Upper lobe of left lung (tissue), 6 donors: ENCODE measurements at regions not wholly inside any gene's neighbourhood (a gene's known extent, or its start where the extent isn't known, plus 50 kb on each side); places are given as distances from the start of the nearest gene placed in this dataset.
A peak's percentile ranks its signal among the peaks of the same experiment; 100 is the strongest.

Source experiments
- ATAC-seq, 2 donors: fragments of 200-7000 bp; cut with Tn5 transposase; one replicate each; pipeline ENCODE4 v1.9.1; 2022; ENCODE audit warnings: mild to moderate bottlenecking in 2 of 2, moderate library complexity in 2 of 2; ENCODE audit not compliant: low FRiP score in 2 of 2
- DNase-seq, 2 donors: peaks; one replicate each; pipeline ENCODE4 v3.0.0-alpha.2; 2019 to 2020
- H3K27ac ChIP-seq, 4 donors: fragments of 200-600 bp; sonication (generic); one replicate each; pipeline ENCODE4 v1.5.1; 2016 to 2019
- H3K27me3 ChIP-seq, 4 donors: fragments of 200-600 bp; sonication (generic); one replicate each; pipeline ENCODE4 v1.5.1; 2017 to 2019
- H3K36me3 ChIP-seq, 4 donors: fragments of 200-600 bp; sonication (generic); one replicate each; pipeline ENCODE4 v1.5.1; 2016 to 2019
- H3K4me1 ChIP-seq, 4 donors: fragments of 200-600 bp; sonication (generic); one replicate each; pipeline ENCODE4 v1.5.1; 2018 to 2019
- H3K4me3 ChIP-seq, 4 donors: fragments of 200-600 bp; sonication (generic); one replicate each; pipeline ENCODE4 v1.5.1; 2017 to 2019; ENCODE audit warnings: mild to moderate bottlenecking in 2 of 4, moderate library complexity in 1 of 4
- H3K9me3 ChIP-seq, 4 donors: fragments of 200-600 bp; sonication (generic); one replicate each; pipeline ENCODE4 v1.5.1; 2018 to 2019
- EP300 ChIP-seq, 4 donors: sonication (generic); formaldehyde crosslinking; IDR thresholded peaks; one replicate each; pipeline ENCODE4 v1.5.1; 2017; ENCODE audit warnings: antibody characterized with exemption in 4 of 4, control low read depth in 2 of 4
- POLR2A ChIP-seq, 4 donors: fragments of 450-650 bp; IDR thresholded peaks; one replicate each; pipeline ENCODE4 v1.5.1; 2016 to 2017; ENCODE audit warnings: antibody characterized with exemption in 4 of 4, mild to moderate bottlenecking in 2 of 4
- POLR2AphosphoS5 ChIP-seq, 2 donors: sonication (generic); formaldehyde crosslinking; IDR thresholded peaks; one replicate each; pipeline ENCODE4 v1.5.1; 2017; ENCODE audit warnings: antibody characterized with exemption in 2 of 2
- WGBS, 2 donors: methylation state at CpG; one replicate each; pipeline ENCODE4 v1.1.5; 2017 to 2018; 5-methylcytosine and 5-hydroxymethylcytosine counted together
- TF ChIP-seq, protein P1 (sequence below), 6 experiments: fragments of 450-650 bp in 4 of 6; fragments of 200-600 bp in 2 of 6; sonication (generic) in 2 of 6; IDR thresholded peaks; one replicate each; pipeline ENCODE4 v1.5.1; 2016 to 2019; ENCODE audit warnings: antibody characterized with exemption in 6 of 6
- donor health status: DM: no; HTN: no; CAD: no; lungs with moderate emphysema.
- donor health status: DM: no; HTN: yes; CAD: no; lungs with severe emphysema.

- no peaks in the 10 kb centered on the region for H3K4me1 ChIP-seq
- no peaks in the 10 kb centered on the region for H3K9me3 ChIP-seq
- peak in 1 of 2 donors; percentile 21 for ATAC-seq
- no peaks in the 10 kb centered on the region for H3K36me3 ChIP-seq
- no peaks in the 10 kb centered on the region for H3K27me3 ChIP-seq
- no peak for DNase-seq
- H3K4me3 ChIP-seq: no peak overlapping the region
- WGBS, 2 donors: 52 to 57% methylated on average over 2 of the region's 2 CpGs
- TF ChIP-seq, protein P1, sequence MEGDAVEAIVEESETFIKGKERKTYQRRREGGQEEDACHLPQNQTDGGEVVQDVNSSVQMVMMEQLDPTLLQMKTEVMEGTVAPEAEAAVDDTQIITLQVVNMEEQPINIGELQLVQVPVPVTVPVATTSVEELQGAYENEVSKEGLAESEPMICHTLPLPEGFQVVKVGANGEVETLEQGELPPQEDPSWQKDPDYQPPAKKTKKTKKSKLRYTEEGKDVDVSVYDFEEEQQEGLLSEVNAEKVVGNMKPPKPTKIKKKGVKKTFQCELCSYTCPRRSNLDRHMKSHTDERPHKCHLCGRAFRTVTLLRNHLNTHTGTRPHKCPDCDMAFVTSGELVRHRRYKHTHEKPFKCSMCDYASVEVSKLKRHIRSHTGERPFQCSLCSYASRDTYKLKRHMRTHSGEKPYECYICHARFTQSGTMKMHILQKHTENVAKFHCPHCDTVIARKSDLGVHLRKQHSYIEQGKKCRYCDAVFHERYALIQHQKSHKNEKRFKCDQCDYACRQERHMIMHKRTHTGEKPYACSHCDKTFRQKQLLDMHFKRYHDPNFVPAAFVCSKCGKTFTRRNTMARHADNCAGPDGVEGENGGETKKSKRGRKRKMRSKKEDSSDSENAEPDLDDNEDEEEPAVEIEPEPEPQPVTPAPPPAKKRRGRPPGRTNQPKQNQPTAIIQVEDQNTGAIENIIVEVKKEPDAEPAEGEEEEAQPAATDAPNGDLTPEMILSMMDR (IDR thresholded peaks at IDR 0.05): no peak
- TF ChIP-seq POLR2A (IDR thresholded peaks at IDR 0.05) (no peak), EP300 (IDR thresholded peaks at IDR 0.05) (no peak), POLR2AphosphoS5 (IDR thresholded peaks at IDR 0.05) (no peak)
- no peak overlapping the region for H3K27ac ChIP-seq
These were observed 523.2 kb downstream of the SOX2 start for GRCh38 chr3:182234881-182235280.

- ATAC-seq: no peak
- 68 to 71% methylated on average over 2 of the region's 2 CpGs for WGBS, 2 donors
- no peaks in the 10 kb centered on the region for H3K27me3 ChIP-seq
- no peak overlapping the region for H3K27ac ChIP-seq
- DNase-seq: no peak
- H3K9me3 ChIP-seq: no peaks in the 10 kb centered on the region
- H3K36me3 ChIP-seq: no peaks in the 10 kb centered on the region
- no peak for TF ChIP-seq POLR2A (IDR thresholded peaks at IDR 0.05)
- TF ChIP-seq, protein P1 (IDR thresholded peaks at IDR 0.05): no peak
- no peak for TF ChIP-seq POLR2AphosphoS5 (IDR thresholded peaks at IDR 0.05)
- TF ChIP-seq EP300 (IDR thresholded peaks at IDR 0.05): no peak
- no peaks in the 10 kb centered on the region for H3K4me1 ChIP-seq
- H3K4me3 ChIP-seq: no peak overlapping the region
These were observed 523.8 kb downstream of the SOX2 start for GRCh38 chr3:182235504-182235903.

GRCh38 chr3:182238126-182238525 lies 526.4 kb downstream of the SOX2 start:
- WGBS, 2 donors: 71 to 76% methylated on average over 8 of the region's 8 CpGs
- no peaks in the 10 kb centered on the region for H3K36me3 ChIP-seq
- H3K4me3 ChIP-seq: no peak overlapping the region
- no peak overlapping the region for H3K27ac ChIP-seq
- no peak for TF ChIP-seq POLR2AphosphoS5 (IDR thresholded peaks at IDR 0.05)
- TF ChIP-seq, protein P1 (IDR thresholded peaks at IDR 0.05): no peak
- TF ChIP-seq EP300 (IDR thresholded peaks at IDR 0.05): no peak
- no peak for TF ChIP-seq POLR2A (IDR thresholded peaks at IDR 0.05)
- ATAC-seq (no peak), DNase-seq (no peak)
- no peaks in the 10 kb centered on the region for H3K27me3 ChIP-seq
- H3K4me1 ChIP-seq: no peaks in the 10 kb centered on the region
- no peaks in the 10 kb centered on the region for H3K9me3 ChIP-seq

DNA sequence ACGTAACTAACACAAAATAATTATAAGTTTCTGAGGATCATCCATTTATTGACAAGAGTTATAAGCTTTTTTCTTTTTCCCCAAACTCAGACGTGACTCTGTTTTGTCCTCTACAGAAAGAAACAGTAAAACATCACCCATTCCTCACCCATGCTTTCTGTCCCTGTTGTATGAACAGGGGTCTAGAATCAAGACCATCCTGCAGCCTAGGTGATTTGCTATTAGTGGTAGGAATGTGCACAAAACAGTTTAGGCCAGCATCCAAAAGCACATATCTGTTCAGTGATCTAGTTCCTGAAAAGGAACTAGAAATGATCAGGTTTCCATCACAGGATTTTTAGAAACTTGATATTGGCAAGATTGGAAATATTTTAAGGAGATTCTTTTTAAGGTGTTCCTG lies 527.6 kb downstream of the SOX2 start:
- H3K4me3 ChIP-seq: no peak overlapping the region

GRCh38 chr3:182240474-182240873 lies 528.7 kb downstream of the SOX2 start:
- Histone ChIP-seq H3K4me1 (no peaks in the 10 kb centered on the region), H3K4me3 (no peak overlapping the region), H3K27me3 (no peaks in the 10 kb centered on the region), H3K27ac (no peak overlapping the region), H3K9me3 (no peaks in the 10 kb centered on the region), H3K36me3 (no peaks in the 10 kb centered on the region)
- ATAC-seq: no peak
- TF ChIP-seq POLR2AphosphoS5 (IDR thresholded peaks at IDR 0.05) (no peak), EP300 (IDR thresholded peaks at IDR 0.05) (no peak), POLR2A (IDR thresholded peaks at IDR 0.05) (no peak)
- TF ChIP-seq, protein P1 (IDR thresholded peaks at IDR 0.05): no peak
- DNase-seq: no peak
- 58 to 66% methylated on average over 2 of the region's 2 CpGs for WGBS, 2 donors

More for the DNA sequence above, 527.6 kb downstream of the SOX2 start:
- ATAC-seq (no peak), DNase-seq (no peak)
- no peak overlapping the region for H3K27ac ChIP-seq
- TF ChIP-seq POLR2A (IDR thresholded peaks at IDR 0.05) (no peak), POLR2AphosphoS5 (IDR thresholded peaks at IDR 0.05) (no peak), EP300 (IDR thresholded peaks at IDR 0.05) (no peak)
- TF ChIP-seq, protein P1 (IDR thresholded peaks at IDR 0.05): no peak
- no peaks in the 10 kb centered on the region for H3K4me1 ChIP-seq
- no peaks in the 10 kb centered on the region for H3K27me3 ChIP-seq
- WGBS, 2 donors: 90% methylated on average over 2 of the region's 2 CpGs
- no peaks in the 10 kb centered on the region for H3K9me3 ChIP-seq
- no peaks in the 10 kb centered on the region for H3K36me3 ChIP-seq
